Karpas-422 (cell line): ENCODE measurements at regions not wholly inside any gene's neighbourhood (a gene's known extent, or its start where the extent isn't known, plus 50 kb on each side); places are given as distances from the start of the nearest gene placed in this dataset.
"Not testable (repeated sequence)": the region's sequence is repeated elsewhere in the genome, so short reads cannot be mapped to it uniquely, and the experiment has no call there.

Source experiments
- DNase-seq: peaks from one replicate; pipeline ENCODE4 v3.0.0-alpha.2; 2015
- H2AFZ ChIP-seq: fragments of 200-600 bp; sonication (generic); 2 replicates; pipeline ENCODE4 v1.6.1; 2014; ENCODE audit warnings: antibody characterized with exemption, low read length, mixed read lengths
- H3K27ac ChIP-seq: fragments of 200-600 bp; sonication (generic); 2 replicates; pipeline ENCODE4 v1.5.1; 2014; ENCODE audit warnings: mild to moderate bottlenecking, low read length, moderate library complexity
- H3K27me3 ChIP-seq: fragments of 200-600 bp; sonication (generic); 2 replicates; pipeline ENCODE4 v1.6.1; 2014; ENCODE audit warnings: low read length, mixed read lengths
- H3K36me3 ChIP-seq: fragments of 200-600 bp; sonication (generic); 2 replicates; pipeline ENCODE4 v1.6.1; 2014; ENCODE audit warnings: low read length, mixed read lengths; ENCODE audit not compliant: insufficient read depth
- H3K4me1 ChIP-seq: fragments of 200-600 bp; sonication (generic); 2 replicates; pipeline ENCODE4 v1.6.1; 2014; ENCODE audit warnings: mild to moderate bottlenecking, low read length, mixed read lengths
- H3K4me2 ChIP-seq: fragments of 200-600 bp; sonication (generic); 2 replicates; pipeline ENCODE4 v1.6.1; 2014; ENCODE audit warnings: low read length, low read depth, mild to moderate bottlenecking; ENCODE audit not compliant: poor library complexity, severe bottlenecking
- H3K4me3 ChIP-seq: fragments of 200-600 bp; sonication (generic); 2 replicates; pipeline ENCODE4 v1.5.1; 2014; ENCODE audit warnings: mild to moderate bottlenecking, antibody characterized with exemption, low read length, mixed read lengths
- H3K79me2 ChIP-seq: fragments of 200-600 bp; sonication (generic); 2 replicates; pipeline ENCODE4 v1.6.1; 2014; ENCODE audit warnings: mild to moderate bottlenecking, low read length, mixed read lengths
- H3K9ac ChIP-seq: fragments of 200-600 bp; sonication (generic); 2 replicates; pipeline ENCODE4 v1.6.0; 2014; ENCODE audit warnings: low read length
- H3K9me2 ChIP-seq: fragments of 200-600 bp; sonication (generic), shearing (Covaris generic); replicated peaks from 2 replicates; pipeline ENCODE4 v1.6.0; 2014; ENCODE audit warnings: mild to moderate bottlenecking, low read length, moderate library complexity; ENCODE audit not compliant: insufficient read depth
- H3K9me3 ChIP-seq: fragments of 300-700, 200-600 bp; sonication (generic); 2 replicates; pipeline ENCODE4 v1.6.1; 2014; ENCODE audit warnings: low read length, mixed read lengths
- H4K20me1 ChIP-seq: fragments of 200-600 bp; sonication (generic); 2 replicates; pipeline ENCODE4 v1.6.1; 2014; ENCODE audit warnings: mild to moderate bottlenecking, antibody characterized with exemption, low read length, low read depth; ENCODE audit not compliant: insufficient read depth

GRCh38 chr5:167295681-167296005, 995.8 kb upstream of the WWC1 start:
- no peak overlapping the region for H3K4me3 ChIP-seq
- H3K27ac ChIP-seq = no peak overlapping the region
- no peaks in the 10 kb centered on the region for H3K79me2 ChIP-seq
- H4K20me1 ChIP-seq = no peaks in the 10 kb centered on the region
- no peak overlapping the region for H2AFZ ChIP-seq
- DNase-seq = no peak
- no peak overlapping the region for H3K4me2 ChIP-seq
- no peak overlapping the region for H3K9ac ChIP-seq
- no peaks in the 10 kb centered on the region for H3K9me2 ChIP-seq
- no peaks in the 10 kb centered on the region for H3K4me1 ChIP-seq
- H3K9me3 ChIP-seq = no peaks in the 10 kb centered on the region
- no peaks in the 10 kb centered on the region for H3K27me3 ChIP-seq
- no peaks in the 10 kb centered on the region; the same call in 1 of the 2 replicates for H3K36me3 ChIP-seq

- no peaks in the 10 kb centered on the region; the same call in 1 of the 2 replicates for H3K36me3 ChIP-seq
- no peak for DNase-seq
- no peaks in the 10 kb centered on the region for H3K4me1 ChIP-seq
- H3K27ac ChIP-seq = no peak overlapping the region
- H4K20me1 ChIP-seq = no peaks in the 10 kb centered on the region
- H3K9me3 ChIP-seq = no peaks in the 10 kb centered on the region
- no peaks in the 10 kb centered on the region for H3K79me2 ChIP-seq
- H3K4me3 ChIP-seq = no peak overlapping the region
- no peaks in the 10 kb centered on the region for H3K27me3 ChIP-seq
- H3K9me2 ChIP-seq = no peaks in the 10 kb centered on the region
- no peak overlapping the region for H3K9ac ChIP-seq
- no peak overlapping the region for H2AFZ ChIP-seq
- H3K4me2 ChIP-seq = no peak overlapping the region
Observed at GRCh38 chr5:167296066-167296465, 995.4 kb upstream of the WWC1 start.

GRCh38 chr5:167296661-167297060, 994.8 kb upstream of the WWC1 start:
- Histone ChIP-seq H2AFZ (no peak overlapping the region), H3K4me3 (no peak overlapping the region), H3K79me2 (no peaks in the 10 kb centered on the region), H3K9me2 (no peaks in the 10 kb centered on the region), H3K4me1 (no peaks in the 10 kb centered on the region), H3K27ac (no peak overlapping the region), H4K20me1 (no peaks in the 10 kb centered on the region), H3K9ac (no peak overlapping the region), H3K9me3 (no peaks in the 10 kb centered on the region), H3K4me2 (no peak overlapping the region), H3K27me3 (no peaks in the 10 kb centered on the region), H3K36me3 (no peaks in the 10 kb centered on the region; the same call in 1 of the 2 replicates)
- DNase-seq = no peak

GRCh38 chr5:167299861-167300260, 991.6 kb upstream of the WWC1 start:
- H3K4me2 ChIP-seq, H3K9me2 ChIP-seq: not testable (repeated sequence)

GRCh38 chr5:167303582-167303981, 987.9 kb upstream of the WWC1 start:
- Histone ChIP-seq H3K9me3 (no peaks in the 10 kb centered on the region), H3K4me1 (no peaks in the 10 kb centered on the region), H3K4me3 (no peak overlapping the region), H3K36me3 (no peaks in the 10 kb centered on the region), H3K27me3 (no peaks in the 10 kb centered on the region), H4K20me1 (no peaks in the 10 kb centered on the region), H3K27ac (no peak overlapping the region), H3K9ac (no peak overlapping the region), H3K9me2 (no peaks in the 10 kb centered on the region), H2AFZ (no peak overlapping the region), H3K4me2 (no peak overlapping the region), H3K79me2 (no peaks in the 10 kb centered on the region)
- DNase-seq = no peak

More at GRCh38 chr5:167299861-167300260, 991.6 kb upstream of the WWC1 start:
- not testable (repeated sequence) for H3K4me1 ChIP-seq, H4K20me1 ChIP-seq, H3K36me3 ChIP-seq, H3K4me3 ChIP-seq, H3K9ac ChIP-seq, H2AFZ ChIP-seq, H3K27me3 ChIP-seq, H3K9me3 ChIP-seq, H3K79me2 ChIP-seq, H3K27ac ChIP-seq, DNase-seq

- H3K9ac ChIP-seq = no peak overlapping the region
Observed at GRCh38 chr5:167304834-167305469, 986.5 kb upstream of the WWC1 start.

GRCh38 chr5:167305591-167306213, 985.7 kb upstream of the WWC1 start:
- Histone ChIP-seq H3K27ac (no peak overlapping the region), H2AFZ (no peak overlapping the region), H3K27me3 (no peaks in the 10 kb centered on the region), H3K4me2 (no peak overlapping the region), H3K4me1 (no peaks in the 10 kb centered on the region), H3K9me3 (no peaks in the 10 kb centered on the region), H3K9me2 (no peaks in the 10 kb centered on the region), H4K20me1 (no peaks in the 10 kb centered on the region), H3K79me2 (no peaks in the 10 kb centered on the region), H3K36me3 (no peaks in the 10 kb centered on the region), H3K9ac (no peak overlapping the region), H3K4me3 (no peak overlapping the region)
- DNase-seq = no peak

More at GRCh38 chr5:167304834-167305469, 986.5 kb upstream of the WWC1 start:
- Histone ChIP-seq H3K4me1 (no peaks in the 10 kb centered on the region), H3K27ac (no peak overlapping the region), H3K27me3 (no peaks in the 10 kb centered on the region), H3K4me3 (no peak overlapping the region), H3K79me2 (no peaks in the 10 kb centered on the region), H3K36me3 (no peaks in the 10 kb centered on the region), H3K4me2 (no peak overlapping the region), H2AFZ (no peak overlapping the region), H3K9me2 (no peaks in the 10 kb centered on the region), H3K9me3 (no peaks in the 10 kb centered on the region), H4K20me1 (no peaks in the 10 kb centered on the region)
- DNase-seq = no peak

- Histone ChIP-seq H3K9ac (no peak overlapping the region), H3K27me3 (no peaks in the 10 kb centered on the region), H3K79me2 (no peaks in the 10 kb centered on the region), H3K27ac (no peak overlapping the region), H3K9me3 (no peaks in the 10 kb centered on the region), H3K9me2 (no peaks in the 10 kb centered on the region), H2AFZ (no peak overlapping the region), H3K4me2 (no peak overlapping the region), H3K36me3 (no peaks in the 10 kb centered on the region), H3K4me3 (no peak overlapping the region), H4K20me1 (no peaks in the 10 kb centered on the region), H3K4me1 (no peaks in the 10 kb centered on the region)
- no peak for DNase-seq
Observed at GRCh38 chr5:167307042-167307441, 984.4 kb upstream of the WWC1 start.
